ENCODE measurements at regions not wholly inside any gene's neighbourhood (a gene's known extent, or its start where the extent isn't known, plus 50 kb on each side); places are given as distances from the start of the nearest gene placed in this dataset.

DNA sequence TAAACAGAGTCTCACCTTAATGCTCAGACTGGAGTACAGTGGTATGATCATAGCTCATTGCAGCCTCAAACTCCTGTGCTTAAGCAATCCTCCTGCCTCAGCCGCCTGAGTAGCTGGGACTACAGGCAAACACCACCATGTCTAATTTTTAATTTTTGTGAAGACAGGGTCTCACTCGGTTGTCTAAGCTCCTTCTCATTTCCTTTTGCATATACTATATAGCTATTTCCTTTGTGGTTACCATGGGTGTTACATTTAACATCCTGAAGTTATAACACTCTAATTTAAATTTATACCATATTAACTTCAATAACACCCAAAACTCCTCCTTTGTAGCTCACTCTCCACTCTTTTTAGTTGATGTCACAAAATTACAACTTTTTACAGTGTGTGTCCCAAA, 114.3 kb downstream of the DCK start:
- TF ChIP-seq EZH2 (IDR thresholded peaks at IDR 0.05; ENCODE audit: borderline replicate concordance, insufficient read depth, low read length, poor library complexity, severe bottlenecking) (no peak), POLR2AphosphoS5 (IDR thresholded peaks at IDR 0.05) (no peak), EP300 (conservative IDR thresholded peaks at IDR 0.05; ENCODE audit: poor library complexity, severe bottlenecking) (no peak), TAF1 (IDR thresholded peaks at IDR 0.05; ENCODE audit: low read depth) (no peak), MXI1 (conservative IDR thresholded peaks at IDR 0.05; ENCODE audit: poor library complexity, severe bottlenecking) (no peak)
- TF ChIP-seq, protein P1, sequence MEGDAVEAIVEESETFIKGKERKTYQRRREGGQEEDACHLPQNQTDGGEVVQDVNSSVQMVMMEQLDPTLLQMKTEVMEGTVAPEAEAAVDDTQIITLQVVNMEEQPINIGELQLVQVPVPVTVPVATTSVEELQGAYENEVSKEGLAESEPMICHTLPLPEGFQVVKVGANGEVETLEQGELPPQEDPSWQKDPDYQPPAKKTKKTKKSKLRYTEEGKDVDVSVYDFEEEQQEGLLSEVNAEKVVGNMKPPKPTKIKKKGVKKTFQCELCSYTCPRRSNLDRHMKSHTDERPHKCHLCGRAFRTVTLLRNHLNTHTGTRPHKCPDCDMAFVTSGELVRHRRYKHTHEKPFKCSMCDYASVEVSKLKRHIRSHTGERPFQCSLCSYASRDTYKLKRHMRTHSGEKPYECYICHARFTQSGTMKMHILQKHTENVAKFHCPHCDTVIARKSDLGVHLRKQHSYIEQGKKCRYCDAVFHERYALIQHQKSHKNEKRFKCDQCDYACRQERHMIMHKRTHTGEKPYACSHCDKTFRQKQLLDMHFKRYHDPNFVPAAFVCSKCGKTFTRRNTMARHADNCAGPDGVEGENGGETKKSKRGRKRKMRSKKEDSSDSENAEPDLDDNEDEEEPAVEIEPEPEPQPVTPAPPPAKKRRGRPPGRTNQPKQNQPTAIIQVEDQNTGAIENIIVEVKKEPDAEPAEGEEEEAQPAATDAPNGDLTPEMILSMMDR (IDR thresholded peaks at IDR 0.05; ENCODE audit: poor library complexity, severe bottlenecking), result no peak
- TF ChIP-seq, protein P2, sequence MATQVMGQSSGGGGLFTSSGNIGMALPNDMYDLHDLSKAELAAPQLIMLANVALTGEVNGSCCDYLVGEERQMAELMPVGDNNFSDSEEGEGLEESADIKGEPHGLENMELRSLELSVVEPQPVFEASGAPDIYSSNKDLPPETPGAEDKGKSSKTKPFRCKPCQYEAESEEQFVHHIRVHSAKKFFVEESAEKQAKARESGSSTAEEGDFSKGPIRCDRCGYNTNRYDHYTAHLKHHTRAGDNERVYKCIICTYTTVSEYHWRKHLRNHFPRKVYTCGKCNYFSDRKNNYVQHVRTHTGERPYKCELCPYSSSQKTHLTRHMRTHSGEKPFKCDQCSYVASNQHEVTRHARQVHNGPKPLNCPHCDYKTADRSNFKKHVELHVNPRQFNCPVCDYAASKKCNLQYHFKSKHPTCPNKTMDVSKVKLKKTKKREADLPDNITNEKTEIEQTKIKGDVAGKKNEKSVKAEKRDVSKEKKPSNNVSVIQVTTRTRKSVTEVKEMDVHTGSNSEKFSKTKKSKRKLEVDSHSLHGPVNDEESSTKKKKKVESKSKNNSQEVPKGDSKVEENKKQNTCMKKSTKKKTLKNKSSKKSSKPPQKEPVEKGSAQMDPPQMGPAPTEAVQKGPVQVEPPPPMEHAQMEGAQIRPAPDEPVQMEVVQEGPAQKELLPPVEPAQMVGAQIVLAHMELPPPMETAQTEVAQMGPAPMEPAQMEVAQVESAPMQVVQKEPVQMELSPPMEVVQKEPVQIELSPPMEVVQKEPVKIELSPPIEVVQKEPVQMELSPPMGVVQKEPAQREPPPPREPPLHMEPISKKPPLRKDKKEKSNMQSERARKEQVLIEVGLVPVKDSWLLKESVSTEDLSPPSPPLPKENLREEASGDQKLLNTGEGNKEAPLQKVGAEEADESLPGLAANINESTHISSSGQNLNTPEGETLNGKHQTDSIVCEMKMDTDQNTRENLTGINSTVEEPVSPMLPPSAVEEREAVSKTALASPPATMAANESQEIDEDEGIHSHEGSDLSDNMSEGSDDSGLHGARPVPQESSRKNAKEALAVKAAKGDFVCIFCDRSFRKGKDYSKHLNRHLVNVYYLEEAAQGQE (IDR thresholded peaks at IDR 0.05; ENCODE audit: borderline replicate concordance), result no peak

All from neural cell (in vitro differentiated cells).